Subcutaneous abdominal adipose tissue (tissue), 5 donors: ENCODE measurements at regions not wholly inside any gene's neighbourhood (a gene's known extent, or its start where the extent isn't known, plus 50 kb on each side); places are given as distances from the start of the nearest gene placed in this dataset.

Experiments
- H3K27ac ChIP-seq: one replicate; pipeline ENCODE4 v1.7.0; 2013; ENCODE audit warnings: low read depth, mild to moderate bottlenecking, inconsistent platforms, low read length, moderate library complexity
- H3K27me3 ChIP-seq, 5 donors: one replicate each; pipeline ENCODE4 v1.7.0; 2013; ENCODE audit warnings: low read length in 5 of 5, inconsistent platforms in 1 of 5; ENCODE audit not compliant: control insufficient read depth in 5 of 5, insufficient read depth in 4 of 5
- H3K36me3 ChIP-seq, 5 donors: one replicate each; pipeline ENCODE4 v1.7.0; 2013; ENCODE audit warnings: low read length in 5 of 5; ENCODE audit not compliant: control insufficient read depth in 5 of 5, insufficient read depth in 5 of 5
- H3K4me1 ChIP-seq, 5 donors: one replicate each; pipeline ENCODE4 v1.7.0; 2013; ENCODE audit warnings: low read length in 5 of 5, mild to moderate bottlenecking in 3 of 5, moderate library complexity in 1 of 5; ENCODE audit not compliant: control insufficient read depth in 5 of 5, insufficient read depth in 5 of 5
- H3K4me3 ChIP-seq, 5 donors: one replicate each; pipeline ENCODE4 v1.7.0; 2013; ENCODE audit warnings: low read length in 5 of 5, low read depth in 1 of 5
- H3K9ac ChIP-seq, 5 donors: one replicate each; pipeline ENCODE4 v1.7.0; 2013; ENCODE audit warnings: low read length in 5 of 5, mild to moderate bottlenecking in 4 of 5, moderate library complexity in 3 of 5
- H3K9me3 ChIP-seq, 5 donors: one replicate each; pipeline ENCODE4 v1.7.0; 2013; ENCODE audit warnings: low read length in 5 of 5; ENCODE audit not compliant: control insufficient read depth in 5 of 5
- donor health status: healthy.
- donor health status: healthy.
- donor health status: healthy.
- donor health status: healthy.
- donor health status: healthy.

DNA sequence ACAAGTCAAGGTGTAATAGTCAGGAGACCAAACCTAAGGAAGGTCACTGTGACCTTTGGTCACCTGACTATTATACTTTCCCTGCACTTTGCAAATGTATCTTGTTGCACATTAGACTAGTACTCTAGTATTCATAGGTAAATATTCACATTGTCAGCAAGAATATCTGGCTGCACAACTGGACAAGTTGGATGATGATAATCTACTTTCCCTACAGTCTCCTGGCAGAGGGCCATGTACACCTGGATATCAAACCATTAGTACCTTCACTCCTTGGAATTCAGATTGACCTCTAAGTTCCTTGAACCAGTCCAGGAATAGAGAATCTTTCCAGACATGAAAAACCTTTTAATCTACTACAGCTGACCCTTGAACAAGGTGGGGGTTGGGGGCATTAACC lies 344.8 kb downstream of the DEPDC1B start:
- H3K9ac ChIP-seq: no peak overlapping the region
- H3K27me3 ChIP-seq: no peaks in the 10 kb centered on the region
- no peaks in the 10 kb centered on the region for H3K36me3 ChIP-seq
- H3K4me1 ChIP-seq: no peaks in the 10 kb centered on the region
- H3K27ac ChIP-seq: no peak overlapping the region
- H3K4me3 ChIP-seq: no peak overlapping the region
- H3K9me3 ChIP-seq: peaks cover 0 to 7% (median 0%) of the 10 kb centered on the region in 5 donors

DNA sequence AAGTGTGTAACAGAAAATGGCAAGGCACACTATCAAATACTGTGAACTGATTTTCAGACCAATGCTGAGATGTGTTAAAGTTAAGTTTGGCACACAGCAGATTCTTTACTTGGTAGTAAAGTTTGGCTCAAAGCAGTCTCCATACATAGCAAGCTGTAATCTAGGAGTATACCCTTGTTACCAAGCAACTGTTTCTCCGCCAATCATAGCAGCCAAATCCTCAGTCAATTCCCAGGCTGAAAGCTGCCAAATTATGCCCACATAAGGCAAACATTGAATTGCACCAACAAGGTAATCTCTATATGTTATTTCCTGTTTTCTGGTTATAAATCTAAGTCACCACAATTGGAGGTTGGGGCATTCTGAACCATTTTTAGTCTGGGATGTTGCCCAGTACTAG lies 345.7 kb downstream of the DEPDC1B start:
- H3K4me1 ChIP-seq: no peaks in the 10 kb centered on the region

DNA sequence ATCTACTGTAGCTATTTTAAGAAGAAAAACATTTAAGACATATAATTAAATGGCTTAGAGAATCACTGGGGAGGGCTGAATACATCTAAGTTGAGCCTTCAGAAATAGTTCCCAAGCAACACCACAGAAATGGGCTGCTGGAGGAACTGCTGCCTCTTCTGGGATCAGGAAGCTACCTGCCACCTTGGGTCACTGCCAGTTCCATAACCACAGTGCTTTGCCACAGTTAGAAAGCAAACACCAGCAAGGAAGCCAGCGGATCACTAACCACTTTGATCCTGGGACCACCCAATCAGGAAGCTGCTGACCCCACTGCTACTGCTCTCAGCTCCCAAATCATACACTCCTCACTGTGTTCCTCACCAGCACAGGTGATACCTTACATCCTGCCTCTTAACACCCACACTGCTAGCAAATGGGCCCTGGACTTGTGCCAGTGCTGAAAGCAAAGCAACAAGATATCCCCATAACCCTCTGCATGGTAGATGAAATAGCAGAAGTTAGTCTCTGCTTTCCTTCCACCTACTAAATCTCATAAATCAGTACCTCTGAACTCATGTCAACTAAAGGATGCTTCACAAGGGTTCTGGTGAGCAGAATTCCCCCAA lies 346.9 kb downstream of the DEPDC1B start:
- Histone ChIP-seq H3K4me1 (no peaks in the 10 kb centered on the region), H3K27me3 (no peaks in the 10 kb centered on the region), H3K27ac (no peak overlapping the region), H3K9me3 (peaks cover 0 to 7% (median 0%) of the 10 kb centered on the region in 5 donors), H3K9ac (no peak overlapping the region), H3K4me3 (no peak overlapping the region), H3K36me3 (no peaks in the 10 kb centered on the region)

More for the DNA sequence above, 345.7 kb downstream of the DEPDC1B start:
- Histone ChIP-seq H3K4me3 (no peak overlapping the region), H3K9me3 (peaks cover 0 to 7% (median 0%) of the 10 kb centered on the region in 5 donors), H3K36me3 (no peaks in the 10 kb centered on the region), H3K27ac (no peak overlapping the region), H3K27me3 (no peaks in the 10 kb centered on the region), H3K9ac (no peak overlapping the region)

DNA sequence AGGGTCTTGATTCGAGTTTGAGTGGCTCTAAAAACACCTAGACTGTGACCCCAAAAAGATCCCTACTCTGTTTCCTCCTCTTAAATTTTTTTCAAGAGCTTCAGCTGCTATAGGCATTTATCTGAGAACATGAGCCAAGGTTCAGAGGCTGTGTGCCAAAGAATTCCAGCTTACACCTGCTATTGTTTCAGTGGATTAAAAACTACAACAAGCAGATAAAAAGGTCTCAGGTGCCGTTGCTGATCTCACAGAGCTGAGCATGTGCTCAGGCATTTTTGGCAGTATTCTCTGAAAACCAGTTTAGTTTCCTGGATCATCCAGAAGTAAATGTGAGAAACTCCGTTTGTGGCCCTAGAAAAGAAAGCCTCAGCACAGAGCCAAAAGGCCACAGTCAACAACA lies 349.2 kb downstream of the DEPDC1B start:
- no peak overlapping the region for H3K9ac ChIP-seq
- no peaks in the 10 kb centered on the region for H3K36me3 ChIP-seq
- H3K9me3 ChIP-seq: peaks cover 0 to 7% (median 0%) of the 10 kb centered on the region in 5 donors
- H3K4me3 ChIP-seq: no peak overlapping the region
- no peaks in the 10 kb centered on the region for H3K27me3 ChIP-seq
- H3K4me1 ChIP-seq: no peaks in the 10 kb centered on the region
- H3K27ac ChIP-seq: no peak overlapping the region

DNA sequence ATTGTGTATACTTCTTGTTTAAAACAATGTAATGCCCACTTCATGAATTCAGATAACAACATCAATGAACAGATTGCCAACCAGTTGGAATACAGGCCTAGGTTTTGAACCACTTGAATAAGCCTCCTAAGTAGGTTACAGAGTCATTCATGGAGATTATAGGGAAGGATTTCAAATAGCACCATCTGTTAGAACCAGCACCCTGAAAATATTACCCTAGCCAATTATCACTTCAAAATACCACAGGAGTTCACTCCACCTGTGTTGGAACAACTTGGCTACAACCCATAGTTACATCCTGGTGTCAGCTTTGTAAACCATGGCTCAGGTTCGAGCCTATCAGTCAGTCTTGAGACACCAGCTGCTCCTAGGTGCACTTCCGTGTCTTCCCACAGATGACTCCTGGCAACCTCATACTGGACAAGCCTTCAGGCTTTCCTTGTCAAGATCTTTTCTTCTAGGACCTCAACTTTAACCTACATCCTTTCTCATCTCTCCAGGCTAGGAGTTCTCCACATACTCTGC lies 350.0 kb downstream of the DEPDC1B start:
- no peak overlapping the region for H3K27ac ChIP-seq
- H3K4me3 ChIP-seq: no peak overlapping the region
- H3K9ac ChIP-seq: no peak overlapping the region
- H3K27me3 ChIP-seq: no peaks in the 10 kb centered on the region
- no peaks in the 10 kb centered on the region for H3K36me3 ChIP-seq
- H3K4me1 ChIP-seq: no peaks in the 10 kb centered on the region
- H3K9me3 ChIP-seq: peaks cover 0 to 7% (median 0%) of the 10 kb centered on the region in 5 donors

DNA sequence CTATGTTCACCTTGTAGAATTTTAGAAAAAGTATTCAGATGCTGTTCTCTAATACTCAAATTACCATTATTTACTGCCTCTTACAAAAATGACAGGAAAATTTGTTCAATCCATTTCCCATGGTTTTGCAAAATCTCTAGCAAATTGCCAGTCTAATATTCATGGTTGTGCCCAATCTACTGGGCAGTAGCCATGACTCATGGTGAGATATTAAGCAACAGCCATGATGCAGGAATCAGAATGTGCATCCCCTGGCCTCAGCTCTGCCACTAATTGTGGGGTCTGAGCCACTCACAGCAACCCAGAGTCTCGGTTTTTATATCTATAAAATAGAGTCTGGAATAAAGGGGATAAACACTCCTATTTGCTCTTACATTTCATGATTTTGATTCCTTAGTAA lies 353.6 kb downstream of the DEPDC1B start:
- Histone ChIP-seq H3K9me3 (peaks cover 0 to 7% (median 0%) of the 10 kb centered on the region in 5 donors), H3K27ac (no peak overlapping the region), H3K9ac (no peak overlapping the region), H3K4me3 (no peak overlapping the region), H3K36me3 (no peaks in the 10 kb centered on the region), H3K27me3 (no peaks in the 10 kb centered on the region), H3K4me1 (no peaks in the 10 kb centered on the region)

- H3K9me3 ChIP-seq: no peaks in the 10 kb centered on the region
- no peak overlapping the region for H3K27ac ChIP-seq
- no peaks in the 10 kb centered on the region for H3K27me3 ChIP-seq
- no peaks in the 10 kb centered on the region for H3K36me3 ChIP-seq
- peaks cover 0 to 4% (median 0%) of the 10 kb centered on the region in 5 donors for H3K4me1 ChIP-seq
- H3K9ac ChIP-seq: no peak overlapping the region
- H3K4me3 ChIP-seq: no peak overlapping the region
Measured at GRCh38 chr5:60343102-60343501, 356.9 kb downstream of the DEPDC1B start.

DNA sequence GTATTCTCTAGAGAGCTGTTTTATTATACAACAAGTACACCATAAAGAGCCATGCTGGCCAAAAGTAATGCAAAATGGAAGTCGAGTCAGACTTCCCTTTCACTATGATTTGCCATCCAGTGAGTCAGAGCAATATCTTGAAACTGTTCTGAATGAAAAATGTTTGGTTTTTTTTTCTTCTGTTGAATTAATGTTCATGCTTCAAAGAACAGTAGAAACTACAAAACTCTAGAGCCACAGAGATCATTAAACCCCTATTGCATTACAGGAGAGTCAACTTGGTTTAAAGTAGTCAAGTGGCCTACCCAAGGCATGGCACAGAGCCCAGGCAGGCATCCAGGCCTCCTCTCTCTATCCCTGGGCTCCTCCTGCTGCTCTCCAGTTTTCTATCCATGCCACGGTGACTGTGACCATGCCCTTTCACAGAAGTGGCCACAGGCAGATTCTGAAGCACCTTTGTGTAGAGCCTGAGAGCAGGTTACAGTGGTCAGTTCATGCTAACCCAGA lies 358.9 kb downstream of the DEPDC1B start:
- Histone ChIP-seq H3K4me1 (peaks cover 0 to 4% (median 0%) of the 10 kb centered on the region in 5 donors), H3K27ac (no peak overlapping the region), H3K4me3 (no peak overlapping the region), H3K36me3 (no peaks in the 10 kb centered on the region), H3K9ac (no peak overlapping the region), H3K9me3 (no peaks in the 10 kb centered on the region), H3K27me3 (no peaks in the 10 kb centered on the region)

- Histone ChIP-seq H3K9ac (no peak overlapping the region), H3K27me3 (no peaks in the 10 kb centered on the region), H3K36me3 (no peaks in the 10 kb centered on the region), H3K4me1 (peaks cover 0 to 4% (median 0%) of the 10 kb centered on the region in 5 donors), H3K9me3 (no peaks in the 10 kb centered on the region), H3K4me3 (no peak overlapping the region), H3K27ac (no peak overlapping the region)
Measured at GRCh38 chr5:60340326-60340725, 359.6 kb downstream of the DEPDC1B start.

DNA sequence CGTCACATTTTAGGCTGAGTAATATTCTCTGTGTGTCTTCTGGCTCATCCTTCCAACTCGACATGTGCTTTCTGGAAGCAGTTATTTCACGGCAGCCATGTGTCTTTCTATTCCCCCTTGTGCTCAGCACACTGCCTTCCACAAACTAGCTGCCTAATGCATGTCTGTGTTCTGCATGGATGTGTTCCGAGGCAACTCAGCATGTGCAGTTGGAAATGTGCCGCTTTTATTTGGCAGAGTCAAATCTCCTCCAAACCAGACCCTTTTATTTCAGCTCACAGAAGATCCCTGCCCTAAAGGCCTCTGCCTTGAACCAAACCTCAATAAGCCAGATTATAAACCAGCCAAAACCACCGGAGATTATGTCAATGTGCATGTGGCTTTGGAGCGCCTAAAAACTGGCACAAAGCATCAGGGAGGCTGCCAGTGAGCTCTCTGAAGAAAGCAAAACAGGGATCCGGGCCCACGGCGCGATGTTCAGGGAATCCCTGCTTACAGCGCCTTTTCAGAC lies 360.2 kb downstream of the DEPDC1B start:
- no peaks in the 10 kb centered on the region for H3K9me3 ChIP-seq
- no peak overlapping the region for H3K9ac ChIP-seq
- H3K27ac ChIP-seq: no peak overlapping the region
- no peaks in the 10 kb centered on the region for H3K27me3 ChIP-seq
- no peaks in the 10 kb centered on the region for H3K36me3 ChIP-seq
- H3K4me3 ChIP-seq: peak overlapping the region in 1 of 5 donors; percentile 2
- peaks cover 0 to 4% (median 0%) of the 10 kb centered on the region in 5 donors for H3K4me1 ChIP-seq
